ENCODE measurements at regions not wholly inside any gene's neighbourhood (a gene's known extent, or its start where the extent isn't known, plus 50 kb on each side); places are given as distances from the start of the nearest gene placed in this dataset.

- Histone ChIP-seq H3K36me3 (ENCODE audit: insufficient read depth, low read length) (no peaks in the 10 kb centered on the region), H3K4me3 (no peak overlapping the region), H3K27ac (no peak overlapping the region), H3K9me3 (ENCODE audit: low read depth, low read length) (no peaks in the 10 kb centered on the region), H3K9ac (ENCODE audit: insufficient read length) (no peak overlapping the region)
- TF ChIP-seq POLR2AphosphoS5 (IDR thresholded peaks at IDR 0.05; ENCODE audit: borderline replicate concordance, low read depth, low read length) (no peak), EZH2 (IDR thresholded peaks at IDR 0.05) (no peak), FOXP2 (optimal IDR thresholded peaks at IDR 0.05; ENCODE audit: control extremely low read depth, extremely low read length, insufficient read depth) (no peak)
- no peak for DNase-seq (ENCODE audit: low read depth, low spot score)
Observed at GRCh38 chr10:20694296-20694695, 202.8 kb downstream of the NEBL start.

GRCh38 chr10:20688797-20689544 is 208.1 kb downstream of the NEBL start:
- no peak for TF ChIP-seq EZH2 (IDR thresholded peaks at IDR 0.05)
- no peak for TF ChIP-seq POLR2AphosphoS5 (IDR thresholded peaks at IDR 0.05; ENCODE audit: borderline replicate concordance, low read depth, low read length)
- TF ChIP-seq FOXP2 (optimal IDR thresholded peaks at IDR 0.05; ENCODE audit: control extremely low read depth, extremely low read length, insufficient read depth), result no peak
- Histone ChIP-seq H3K9ac (ENCODE audit: insufficient read length) (no peak overlapping the region), H3K36me3 (ENCODE audit: insufficient read depth, low read length) (no peaks in the 10 kb centered on the region), H3K9me3 (ENCODE audit: low read depth, low read length) (no peaks in the 10 kb centered on the region), H3K27ac (no peak overlapping the region), H3K4me3 (no peak overlapping the region)
- DNase-seq (ENCODE audit: low read depth, low spot score), result no peak

- no peaks in the 10 kb centered on the region for H3K36me3 ChIP-seq (ENCODE audit: insufficient read depth, low read length)
- H3K9me3 ChIP-seq (ENCODE audit: low read depth, low read length), result no peaks in the 10 kb centered on the region
- H3K4me3 ChIP-seq, result no peak overlapping the region
- H3K9ac ChIP-seq (ENCODE audit: insufficient read length), result no peak overlapping the region
- DNase-seq (ENCODE audit: low read depth, low spot score), result no peak
- TF ChIP-seq POLR2AphosphoS5 (IDR thresholded peaks at IDR 0.05; ENCODE audit: borderline replicate concordance, low read depth, low read length), result no peak
- TF ChIP-seq FOXP2 (optimal IDR thresholded peaks at IDR 0.05; ENCODE audit: control extremely low read depth, extremely low read length, insufficient read depth), result no peak
- no peak for TF ChIP-seq EZH2 (IDR thresholded peaks at IDR 0.05)
- no peak overlapping the region for H3K27ac ChIP-seq
Observed at GRCh38 chr10:20686015-20686635, 211.0 kb downstream of the NEBL start.

GRCh38 chr10:20685462-20685861 is 211.6 kb downstream of the NEBL start:
- no peaks in the 10 kb centered on the region for H3K9me3 ChIP-seq (ENCODE audit: low read depth, low read length)
- no peak overlapping the region for H3K27ac ChIP-seq
- no peak overlapping the region for H3K9ac ChIP-seq (ENCODE audit: insufficient read length)
- H3K36me3 ChIP-seq (ENCODE audit: insufficient read depth, low read length), result no peaks in the 10 kb centered on the region
- no peak for DNase-seq (ENCODE audit: low read depth, low spot score)
- TF ChIP-seq EZH2 (IDR thresholded peaks at IDR 0.05), result no peak
- TF ChIP-seq FOXP2 (optimal IDR thresholded peaks at IDR 0.05; ENCODE audit: control extremely low read depth, extremely low read length, insufficient read depth), result no peak
- no peak for TF ChIP-seq POLR2AphosphoS5 (IDR thresholded peaks at IDR 0.05; ENCODE audit: borderline replicate concordance, low read depth, low read length)
- no peak overlapping the region for H3K4me3 ChIP-seq

- H3K9ac ChIP-seq (ENCODE audit: insufficient read length), result no peak overlapping the region
- H3K9me3 ChIP-seq (ENCODE audit: low read depth, low read length), result no peaks in the 10 kb centered on the region
- TF ChIP-seq FOXP2 (optimal IDR thresholded peaks at IDR 0.05; ENCODE audit: control extremely low read depth, extremely low read length, insufficient read depth) (no peak), POLR2AphosphoS5 (IDR thresholded peaks at IDR 0.05; ENCODE audit: borderline replicate concordance, low read depth, low read length) (no peak), EZH2 (IDR thresholded peaks at IDR 0.05) (no peak)
- no peak for DNase-seq (ENCODE audit: low read depth, low spot score)
- H3K4me3 ChIP-seq, result no peak overlapping the region
- H3K36me3 ChIP-seq (ENCODE audit: insufficient read depth, low read length), result no peaks in the 10 kb centered on the region
- H3K27ac ChIP-seq, result no peak overlapping the region
Observed at GRCh38 chr10:20683345-20683744, 213.8 kb downstream of the NEBL start.

GRCh38 chr10:20682782-20683181 is 214.3 kb downstream of the NEBL start:
- DNase-seq (ENCODE audit: low read depth, low spot score), result no peak
- Histone ChIP-seq H3K9ac (ENCODE audit: insufficient read length) (no peak overlapping the region), H3K36me3 (ENCODE audit: insufficient read depth, low read length) (no peaks in the 10 kb centered on the region), H3K9me3 (ENCODE audit: low read depth, low read length) (no peaks in the 10 kb centered on the region), H3K4me3 (no peak overlapping the region), H3K27ac (no peak overlapping the region)
- no peak for TF ChIP-seq POLR2AphosphoS5 (IDR thresholded peaks at IDR 0.05; ENCODE audit: borderline replicate concordance, low read depth, low read length)
- TF ChIP-seq EZH2 (IDR thresholded peaks at IDR 0.05), result no peak
- no peak for TF ChIP-seq FOXP2 (optimal IDR thresholded peaks at IDR 0.05; ENCODE audit: control extremely low read depth, extremely low read length, insufficient read depth)

- TF ChIP-seq POLR2AphosphoS5 (IDR thresholded peaks at IDR 0.05; ENCODE audit: borderline replicate concordance, low read depth, low read length), result no peak
- no peak for TF ChIP-seq EZH2 (IDR thresholded peaks at IDR 0.05)
- TF ChIP-seq FOXP2 (optimal IDR thresholded peaks at IDR 0.05; ENCODE audit: control extremely low read depth, extremely low read length, insufficient read depth), result no peak
- DNase-seq (ENCODE audit: low read depth, low spot score), result no peak
- Histone ChIP-seq H3K36me3 (ENCODE audit: insufficient read depth, low read length) (no peaks in the 10 kb centered on the region), H3K4me3 (no peak overlapping the region), H3K27ac (no peak overlapping the region), H3K9me3 (ENCODE audit: low read depth, low read length) (no peaks in the 10 kb centered on the region), H3K9ac (ENCODE audit: insufficient read length) (no peak overlapping the region)
Observed at GRCh38 chr10:20677340-20677739, 219.8 kb downstream of the NEBL start.

- Histone ChIP-seq H3K9me3 (ENCODE audit: low read depth, low read length) (no peaks in the 10 kb centered on the region), H3K9ac (ENCODE audit: insufficient read length) (no peak overlapping the region), H3K36me3 (ENCODE audit: insufficient read depth, low read length) (no peaks in the 10 kb centered on the region), H3K4me3 (no peak overlapping the region), H3K27ac (no peak overlapping the region)
- DNase-seq (ENCODE audit: low read depth, low spot score), result no peak
- no peak for TF ChIP-seq EZH2 (IDR thresholded peaks at IDR 0.05)
- TF ChIP-seq FOXP2 (optimal IDR thresholded peaks at IDR 0.05; ENCODE audit: control extremely low read depth, extremely low read length, insufficient read depth), result no peak
- TF ChIP-seq POLR2AphosphoS5 (IDR thresholded peaks at IDR 0.05; ENCODE audit: borderline replicate concordance, low read depth, low read length), result no peak
Observed at GRCh38 chr10:20674926-20675325, 222.2 kb downstream of the NEBL start.
